ENCODE measurements at regions not wholly inside any gene's neighbourhood (a gene's known extent, or its start where the extent isn't known, plus 50 kb on each side); places are given as distances from the start of the nearest gene placed in this dataset.
"Not testable (repeated sequence)": the region's sequence is repeated elsewhere in the genome, so short reads cannot be mapped to it uniquely, and the experiment has no call there.

DNA sequence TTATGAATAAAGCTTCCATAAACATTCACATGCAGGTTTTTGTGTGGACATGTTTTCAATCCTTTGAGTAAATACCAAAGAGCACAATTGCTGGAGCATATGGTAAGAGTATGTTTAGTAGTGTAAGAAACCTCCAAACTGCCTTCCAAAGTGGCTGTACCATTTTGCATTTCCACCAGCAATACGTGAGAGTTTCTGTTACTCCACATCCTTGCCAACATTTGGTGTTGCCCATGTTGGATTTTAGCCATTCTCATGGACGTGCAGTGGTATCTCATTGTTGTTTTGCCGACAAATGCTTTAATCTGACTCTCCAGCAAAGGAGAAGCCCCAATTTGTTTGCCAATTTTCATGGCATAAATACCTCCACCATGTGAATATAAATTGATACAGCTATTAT lies 103.9 kb upstream of the TMEM45B start:
- TF ChIP-seq, protein P1, sequence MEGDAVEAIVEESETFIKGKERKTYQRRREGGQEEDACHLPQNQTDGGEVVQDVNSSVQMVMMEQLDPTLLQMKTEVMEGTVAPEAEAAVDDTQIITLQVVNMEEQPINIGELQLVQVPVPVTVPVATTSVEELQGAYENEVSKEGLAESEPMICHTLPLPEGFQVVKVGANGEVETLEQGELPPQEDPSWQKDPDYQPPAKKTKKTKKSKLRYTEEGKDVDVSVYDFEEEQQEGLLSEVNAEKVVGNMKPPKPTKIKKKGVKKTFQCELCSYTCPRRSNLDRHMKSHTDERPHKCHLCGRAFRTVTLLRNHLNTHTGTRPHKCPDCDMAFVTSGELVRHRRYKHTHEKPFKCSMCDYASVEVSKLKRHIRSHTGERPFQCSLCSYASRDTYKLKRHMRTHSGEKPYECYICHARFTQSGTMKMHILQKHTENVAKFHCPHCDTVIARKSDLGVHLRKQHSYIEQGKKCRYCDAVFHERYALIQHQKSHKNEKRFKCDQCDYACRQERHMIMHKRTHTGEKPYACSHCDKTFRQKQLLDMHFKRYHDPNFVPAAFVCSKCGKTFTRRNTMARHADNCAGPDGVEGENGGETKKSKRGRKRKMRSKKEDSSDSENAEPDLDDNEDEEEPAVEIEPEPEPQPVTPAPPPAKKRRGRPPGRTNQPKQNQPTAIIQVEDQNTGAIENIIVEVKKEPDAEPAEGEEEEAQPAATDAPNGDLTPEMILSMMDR (IDR thresholded peaks at IDR 0.05; ENCODE audit: control extremely low read depth, extremely low read depth, low read depth, missing control alignments), result no peak
- DNase-seq (ENCODE audit: extremely low spot score), result no peak
- ChIA-PET POLR2A (no interaction called here), CTCF (interaction anchor here (2.3 kb wide), 1 partner anchor 16 kb away, joined by 9 read pairs; no protein-coding TSS in a partner anchor)

GRCh38 chr11:129712486-129713240 lies 103.0 kb upstream of the TMEM45B start:
- POLR2A ChIA-PET; DNase-seq (ENCODE audit: extremely low spot score): not testable (repeated sequence)
- CTCF ChIA-PET, result interaction anchor here (2.3 kb wide), 1 partner anchor 17 kb away, joined by 9 read pairs; no protein-coding TSS in a partner anchor

DNA sequence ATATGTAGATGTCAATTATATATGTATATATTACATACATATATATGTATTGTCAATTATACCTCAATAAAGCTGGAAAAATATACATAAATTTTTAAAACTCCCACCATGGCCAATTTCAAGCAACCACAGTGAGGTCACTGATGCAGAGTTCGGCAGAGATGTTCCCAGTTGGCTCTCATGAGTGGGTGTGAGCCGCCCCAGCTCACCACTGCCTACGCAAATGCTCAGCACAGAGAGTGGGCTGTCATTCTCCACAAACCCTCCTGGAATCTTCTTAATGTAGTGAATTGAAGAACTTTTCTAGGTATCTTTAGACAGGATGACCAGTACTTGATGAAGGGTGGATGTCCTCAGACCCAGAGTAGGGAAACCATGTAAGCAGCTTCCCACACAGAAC lies 96.6 kb upstream of the TMEM45B start:
- ChIA-PET CTCF (interaction anchor here (1.4 kb wide), 1 partner anchor 24 kb away, joined by 3 read pairs; no protein-coding TSS in a partner anchor), POLR2A (no interaction called here)
- no peak for DNase-seq (ENCODE audit: extremely low spot score)
- TF ChIP-seq, protein P1 (IDR thresholded peaks at IDR 0.05; ENCODE audit: control extremely low read depth, extremely low read depth, low read depth, missing control alignments), result no peak

- DNase-seq (ENCODE audit: extremely low spot score), result no peak
- ChIA-PET CTCF (interaction anchor here (1.4 kb wide), 1 partner anchor 26 kb away, joined by 3 read pairs; no protein-coding TSS in a partner anchor), POLR2A (no interaction called here)
- TF ChIP-seq, protein P1 (IDR thresholded peaks at IDR 0.05; ENCODE audit: control extremely low read depth, extremely low read depth, low read depth, missing control alignments), result no peak
These were observed 95.5 kb upstream of the TMEM45B start for GRCh38 chr11:129720156-129720555.

GRCh38 chr11:129720994-129721393 lies 94.7 kb upstream of the TMEM45B start:
- ChIA-PET POLR2A (no interaction called here), CTCF (interaction anchor here (1.7 kb wide), 1 partner anchor 29 kb away, joined by 3 read pairs; no protein-coding TSS in a partner anchor)
- no peak for DNase-seq (ENCODE audit: extremely low spot score)
- TF ChIP-seq, protein P1 (IDR thresholded peaks at IDR 0.05; ENCODE audit: control extremely low read depth, extremely low read depth, low read depth, missing control alignments), result no peak

- ChIA-PET POLR2A (no interaction called here), CTCF (interaction anchor here (1.3 to 1.7 kb wide), 2 partner anchors 26 to 28 kb away, joined by 3 to 4 read pairs; no protein-coding TSS in a partner anchor)
- TF ChIP-seq, protein P1 (IDR thresholded peaks at IDR 0.05; ENCODE audit: control extremely low read depth, extremely low read depth, low read depth, missing control alignments), result no peak
- no peak for DNase-seq (ENCODE audit: extremely low spot score)
These were observed 94.0 kb upstream of the TMEM45B start for GRCh38 chr11:129721685-129722084.

- ChIA-PET CTCF (interaction anchor here (1.3 to 1.7 kb wide), 2 partner anchors 27 to 28 kb away, joined by 3 to 4 read pairs; no protein-coding TSS in a partner anchor), POLR2A (interaction anchor here (0.5 kb wide), 1 partner anchor 325 kb away, joined by 3 read pairs; no protein-coding TSS in a partner anchor)
- DNase-seq (ENCODE audit: extremely low spot score), result no peak
- TF ChIP-seq, protein P1 (IDR thresholded peaks at IDR 0.05; ENCODE audit: control extremely low read depth, extremely low read depth, low read depth, missing control alignments), result no peak
These were observed 93.1 kb upstream of the TMEM45B start for GRCh38 chr11:129722529-129722928.
